Gastroesophageal sphincter (tissue), 3 donors: ENCODE measurements at regions not wholly inside any gene's neighbourhood (a gene's known extent, or its start where the extent isn't known, plus 50 kb on each side); places are given as distances from the start of the nearest gene placed in this dataset.

Source experiments
- CTCF ChIP-seq, 4 experiments: fragments of 200-600 bp in 2 of 4; fragments of 450-650 bp in 2 of 4; sonication (generic) in 1 of 4; IDR thresholded peaks; one replicate each; pipeline ENCODE4 v1.5.1; 2017 to 2019; ENCODE audit warnings: antibody characterized with exemption in 4 of 4, mild to moderate bottlenecking in 2 of 4, moderate library complexity in 2 of 4
- POLR2A ChIP-seq, 2 donors: fragments of 450-650 bp; IDR thresholded peaks; one replicate each; pipeline ENCODE4 v1.6.1; 2017; ENCODE audit warnings: antibody characterized with exemption in 2 of 2, mild to moderate bottlenecking in 2 of 2, moderate library complexity in 1 of 2
- POLR2AphosphoS5 ChIP-seq: sonication (generic); formaldehyde crosslinking; IDR thresholded peaks from one replicate; pipeline ENCODE4 v1.6.1; 2017; ENCODE audit warnings: antibody characterized with exemption

- no peak for TF ChIP-seq CTCF (IDR thresholded peaks at IDR 0.05)
- no peak for TF ChIP-seq POLR2A (IDR thresholded peaks at IDR 0.05)
- TF ChIP-seq POLR2AphosphoS5 = no peak
Measured at GRCh38 chr3:137820366-137820765, 56.3 kb downstream of the SOX14 start.
